GM12878 (cell line): ENCODE measurements at regions not wholly inside any gene's neighbourhood (a gene's known extent, or its start where the extent isn't known, plus 50 kb on each side); places are given as distances from the start of the nearest gene placed in this dataset.

Experiments
- ATAC-seq: fragments of 200-7000 bp; cut with Tn5 transposase; 3 replicates; pipeline ENCODE4 v1.9.1; 2020; ENCODE audit warnings: mild to moderate bottlenecking, moderate library complexity
- BruUV-seq: library from RNA; stranded (reverse); fragments of 400-500 nt; replicated peaks from 2 replicates; lab custom pipeline; 2021; lab: Mats Ljungman, UMichigan
- CTCF ChIA-PET: fragments of 300-600 bp; sonication (Branson Sonifier 250); formaldehyde crosslinking; extraction: SDS; loops from one replicate; lab custom pipeline; 2021; ENCODE audit warnings: inconsistent platforms; lab: Yijun Ruan, JAX
- POLR2A ChIA-PET: fragments of 350-600 bp; formaldehyde crosslinking; extraction: SDS; loops from one replicate; lab custom pipeline; 2021; ENCODE audit warnings: inconsistent platforms; lab: Charles Lee
- RAD21 ChIA-PET: fragments of 300-600 bp; sonication (Branson Sonifier 250); formaldehyde crosslinking; loops from one replicate; lab custom pipeline; 2023; ENCODE audit warnings: antibody characterized with exemption; ENCODE audit not compliant: unreplicated experiment; lab: Charles Lee
- SMC1A ChIA-PET: fragments of 300-600 bp; sonication (Branson Sonifier 250); formaldehyde crosslinking; loops from one replicate; lab custom pipeline; 2023; ENCODE audit not compliant: unreplicated experiment, uncharacterized antibody; lab: Charles Lee
- DNase-seq: peaks from one replicate; pipeline ENCODE4 v3.0.0-alpha.2; 2011; ENCODE audit warnings: low read depth, low spot score
- FAIRE-seq: peaks from 3 replicates; lab custom pipeline; 2011; peaks lifted over from hg19 to GRCh38; lab: Jason Lieb, UNC
- H2AFZ ChIP-seq: 2 replicates; pipeline ENCODE4 v1.6.0; 2011; ENCODE audit warnings: low read depth, low read length, control low read depth; ENCODE audit not compliant: control insufficient read depth
- H3K27ac ChIP-seq: 2 replicates; pipeline ENCODE4 v1.5.1; 2011; ENCODE audit warnings: control low read depth; ENCODE audit not compliant: control insufficient read depth, insufficient read depth
- H3K27me3 ChIP-seq, 2 experiments: replicated peaks in 1 of 2; 2 replicates each; pipeline versions ENCODE4 v1.6.0 to v1.6.1; 2011; ENCODE audit warnings: low read length in 1 of 2; ENCODE audit not compliant: control insufficient read depth in 2 of 2, insufficient read depth in 2 of 2
- H3K36me3 ChIP-seq, 2 experiments: 2 replicates each; pipeline ENCODE4 v1.5.1; 2011; ENCODE audit warnings: low read length in 1 of 2; ENCODE audit not compliant: control insufficient read depth in 2 of 2, insufficient read depth in 2 of 2
- H3K4me1 ChIP-seq: 2 replicates; pipeline ENCODE4 v1.6.1; 2011; ENCODE audit warnings: mild to moderate bottlenecking, low read length, moderate library complexity, mixed read lengths; ENCODE audit not compliant: control insufficient read depth, insufficient read depth
- H3K4me2 ChIP-seq: 2 replicates; pipeline ENCODE4 v1.6.0; 2011; ENCODE audit warnings: control low read depth; ENCODE audit not compliant: control insufficient read depth, insufficient read depth
- H3K4me3 ChIP-seq: fragments of 200-600 bp; sonication (generic); 2 replicates; pipeline ENCODE4 v1.5.1; 2016
- H3K79me2 ChIP-seq: 2 replicates; pipeline ENCODE4 v1.6.0; 2011; ENCODE audit warnings: low read length; ENCODE audit not compliant: control insufficient read depth, insufficient read depth
- H3K9ac ChIP-seq: 2 replicates; pipeline ENCODE4 v1.8.0; 2011; ENCODE audit warnings: low read length, control low read depth, mixed read lengths; ENCODE audit not compliant: control insufficient read depth, insufficient read depth
- H3K9me3 ChIP-seq: replicated peaks from 3 replicates; pipeline ENCODE4 v1.5.1; 2011; ENCODE audit warnings: mild to moderate bottlenecking, low read length; ENCODE audit not compliant: control insufficient read depth, insufficient read depth
- H4K20me1 ChIP-seq: 2 replicates; pipeline ENCODE4 v1.6.0; 2011; ENCODE audit not compliant: control insufficient read depth, insufficient read depth
- ASH2L ChIP-seq: fragments of 300-600, 200-600 bp; sonication (generic); IDR thresholded peaks from 2 replicates; pipeline ENCODE4 v1.6.1; 2017; ENCODE audit warnings: low read depth, mild to moderate bottlenecking, borderline replicate concordance
- BCL11A ChIP-seq: IDR thresholded peaks from 2 replicates; pipeline ENCODE4 v1.6.1; 2011; ENCODE audit warnings: low read depth, low read length
- MTA2 ChIP-seq: fragments of 450-650 bp; IDR thresholded peaks from 2 replicates; pipeline ENCODE4 v1.6.1; 2016; ENCODE audit warnings: low read depth, mild to moderate bottlenecking, moderate library complexity
- TCF7 ChIP-seq: IDR thresholded peaks from 2 replicates; pipeline ENCODE4 v1.6.1; 2014; ENCODE audit warnings: antibody characterized with exemption, borderline replicate concordance
- WGBS: methylation state at CpG from one replicate; pipeline ENCODE4 v1.1.6; 2016; ENCODE audit warnings: low lambda C conversion rate; ENCODE audit not compliant: insufficient replicate concordance, insufficient coverage; ENCODE audit errors: missing lambda C conversion rate; 5-methylcytosine and 5-hydroxymethylcytosine counted together
- in situ Hi-C: fragments of 300-500 bp; cut with MboI; formaldehyde crosslinking; loops from 9 replicates; pipeline ENCODE4 v1.14.3; 2018; ENCODE audit warnings: mixed read lengths
- intact Hi-C: fragments of 100-400 bp; cut with micrococcal nuclease; formaldehyde crosslinking; loops from one replicate; pipeline ENCODE4 v1.14.2; 2022; ENCODE audit not compliant: unreplicated experiment

DNA sequence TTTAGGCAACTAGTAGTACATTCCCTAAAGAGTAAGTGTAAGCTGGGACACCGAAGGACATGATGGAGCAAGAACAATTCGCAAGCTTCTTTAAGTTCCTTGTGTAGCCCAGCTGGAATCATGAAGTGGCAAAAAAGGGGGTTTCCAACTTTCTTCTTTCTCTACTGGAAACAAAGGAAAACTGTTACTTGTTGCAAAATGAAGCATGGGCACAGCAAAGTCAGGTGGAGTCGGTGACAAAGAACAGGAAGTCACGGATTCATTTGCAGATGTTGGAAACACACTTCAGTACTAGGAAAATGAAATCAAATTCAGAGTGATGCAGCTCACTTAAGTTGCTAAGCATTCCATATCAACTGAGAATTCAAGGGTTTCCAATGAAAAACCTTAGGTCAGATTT, 706.9 kb upstream of the STXBP6 start:
- Histone ChIP-seq H3K4me2 (no peak overlapping the region), H2AFZ (no peak overlapping the region), H3K36me3 (no peaks in the 10 kb centered on the region), H3K4me3 (no peak overlapping the region), H3K27me3 (no peaks in the 10 kb centered on the region), H3K9me3 (no peaks in the 10 kb centered on the region), H3K9ac (no peak overlapping the region), H3K4me1 (no peaks in the 10 kb centered on the region), H3K79me2 (no peaks in the 10 kb centered on the region), H3K27ac (no peak overlapping the region), H4K20me1 (no peaks in the 10 kb centered on the region)
- TF ChIP-seq MTA2 (no peak), ASH2L (no peak), TCF7 (no peak)
- POLR2A ChIA-PET = no interaction called here
- CTCF ChIA-PET = no interaction called here
- BruUV-seq = no TSS peak
- SMC1A ChIA-PET = no interaction called here
- intact Hi-C loops (no loop called here), in situ Hi-C loops (no loop called here)
- DNase-seq (no peak), ATAC-seq (no peak), FAIRE-seq (no peak)
- RAD21 ChIA-PET = no interaction called here
- 29% methylated on average over 4 of the region's 4 CpGs for WGBS

- WGBS = 2% methylated on average over 4 of the region's 4 CpGs
- Histone ChIP-seq H3K27me3 (no peaks in the 10 kb centered on the region), H3K9me3 (no peaks in the 10 kb centered on the region), H3K4me2 (no peak overlapping the region), H3K4me3 (no peak overlapping the region)
- BruUV-seq = no TSS peak
- in situ Hi-C loops = no loop called here
- no peak for DNase-seq
- ATAC-seq = no peak
- FAIRE-seq = no peak
- TF ChIP-seq BCL11A = no peak
- TF ChIP-seq, all 136 proteins: peak for 0
- no peaks in the 10 kb centered on the region for H3K36me3 ChIP-seq
- H4K20me1 ChIP-seq = no peaks in the 10 kb centered on the region
- ChIA-PET SMC1A (no interaction called here), CTCF (no interaction called here), RAD21 (no interaction called here), POLR2A (no interaction called here)
- no peaks in the 10 kb centered on the region for H3K79me2 ChIP-seq
- no peak overlapping the region for H3K27ac ChIP-seq
- no peaks in the 10 kb centered on the region for H3K4me1 ChIP-seq
- no peak overlapping the region for H2AFZ ChIP-seq
- no peak overlapping the region for H3K9ac ChIP-seq
- intact Hi-C loops = no loop called here
Observed at GRCh38 chr14:25753130-25753529, 703.2 kb upstream of the STXBP6 start.
